22Rv1 (cell line): ENCODE measurements at regions not wholly inside any gene's neighbourhood (a gene's known extent, or its start where the extent isn't known, plus 50 kb on each side); places are given as distances from the start of the nearest gene placed in this dataset.

Experiments used
- CTCF ChIP-seq: fragments of 450-650 bp; IDR thresholded peaks from 2 replicates; pipeline ENCODE4 v1.5.1; 2017; ENCODE audit warnings: mild to moderate bottlenecking
- ZFX ChIP-seq: fragments of 450-650 bp; IDR thresholded peaks from 2 replicates; pipeline ENCODE4 v1.6.1; 2017; ENCODE audit warnings: antibody characterized with exemption, borderline replicate concordance

- TF ChIP-seq CTCF (no peak), ZFX (no peak)
These were observed 131.9 kb upstream of the PRNP start for GRCh38 chr20:4554346-4554745.
